ENCODE measurements at regions not wholly inside any gene's neighbourhood (a gene's known extent, or its start where the extent isn't known, plus 50 kb on each side); places are given as distances from the start of the nearest gene placed in this dataset.
"Not testable (repeated sequence)": the region's sequence is repeated elsewhere in the genome, so short reads cannot be mapped to it uniquely, and the experiment has no call there.

DNA sequence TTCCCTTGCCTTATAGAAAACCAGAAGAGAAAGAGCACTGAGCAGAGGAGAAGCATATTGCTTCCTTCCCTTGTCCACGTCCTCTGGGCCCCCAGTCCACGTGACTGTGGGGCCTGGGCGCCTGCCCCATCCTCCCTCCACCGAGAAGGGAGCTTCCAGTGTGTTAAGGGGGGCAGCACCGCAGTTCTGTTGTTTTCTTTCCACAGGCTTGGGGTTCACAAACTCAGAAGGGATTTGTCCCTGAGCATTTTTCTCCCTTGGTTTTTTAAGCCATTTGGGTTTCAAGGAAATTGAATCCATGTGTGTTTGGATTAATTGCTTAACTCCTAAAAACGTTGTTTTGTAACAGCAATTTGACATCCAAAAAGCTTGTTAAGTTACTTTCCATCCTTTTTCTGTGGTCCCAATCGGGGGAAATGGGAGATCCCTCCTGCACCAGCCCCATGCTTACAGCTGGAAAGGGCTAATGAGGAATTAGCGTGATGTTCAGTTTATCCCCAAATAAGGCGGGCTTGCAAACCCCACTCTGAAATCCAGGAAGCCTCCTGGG lies 347.5 kb upstream of the TNRC6C start:
- Histone ChIP-seq H3K27ac (ENCODE audit: low read depth) (no peak overlapping the region), H3K4me3 (ENCODE audit: low read depth, low read length) (no peak overlapping the region), H3K36me3 (ENCODE audit: insufficient read depth) (no peaks in the 10 kb centered on the region), H3K4me1 (ENCODE audit: insufficient read depth) (no peaks in the 10 kb centered on the region)
- 43% methylated on average over 9 of the region's 9 CpGs for WGBS
- DNase-seq (ENCODE audit: extremely low spot score): no peak

DNA sequence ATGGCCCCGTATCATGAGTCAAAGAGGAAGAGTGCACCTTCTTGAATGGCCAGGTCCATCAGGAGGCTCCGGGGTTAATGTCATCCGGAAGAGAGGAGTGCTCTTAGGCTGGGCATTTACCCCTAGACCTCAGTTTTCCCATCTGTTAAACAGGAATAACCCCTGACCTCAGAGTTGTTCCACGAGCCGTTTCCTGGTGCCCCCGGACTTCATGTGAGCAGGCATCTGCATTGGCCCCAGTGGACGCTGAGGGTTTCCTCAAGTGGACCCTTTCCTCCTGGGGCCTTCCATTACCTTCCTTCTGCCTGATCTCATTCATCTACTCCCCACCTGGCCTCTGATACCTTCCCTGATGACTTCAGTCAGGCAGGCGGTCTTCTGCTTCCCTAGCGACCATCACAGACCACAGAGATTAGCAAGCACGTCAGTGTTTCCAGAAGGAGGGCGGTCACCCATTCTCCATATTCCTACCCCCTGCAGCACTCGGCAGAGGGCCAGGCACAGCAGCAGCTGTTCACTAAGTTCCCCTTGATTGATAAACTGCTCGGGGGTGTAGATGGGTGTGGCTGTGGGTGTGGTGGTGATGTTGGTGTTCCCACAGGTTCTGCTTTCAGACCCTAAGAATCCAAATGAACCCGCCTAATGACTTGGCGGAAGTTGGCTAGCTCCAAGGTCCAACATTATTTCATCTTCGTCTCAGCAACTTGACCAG lies 346.6 kb upstream of the TNRC6C start:
- Histone ChIP-seq H3K36me3 (ENCODE audit: insufficient read depth) (no peaks in the 10 kb centered on the region), H3K27ac (ENCODE audit: low read depth) (no peak overlapping the region), H3K4me3 (ENCODE audit: low read depth, low read length) (no peak overlapping the region), H3K4me1 (ENCODE audit: insufficient read depth) (no peaks in the 10 kb centered on the region)
- WGBS: 94% methylated on average over 16 of the region's 16 CpGs
- DNase-seq (ENCODE audit: extremely low spot score): no peak

DNA sequence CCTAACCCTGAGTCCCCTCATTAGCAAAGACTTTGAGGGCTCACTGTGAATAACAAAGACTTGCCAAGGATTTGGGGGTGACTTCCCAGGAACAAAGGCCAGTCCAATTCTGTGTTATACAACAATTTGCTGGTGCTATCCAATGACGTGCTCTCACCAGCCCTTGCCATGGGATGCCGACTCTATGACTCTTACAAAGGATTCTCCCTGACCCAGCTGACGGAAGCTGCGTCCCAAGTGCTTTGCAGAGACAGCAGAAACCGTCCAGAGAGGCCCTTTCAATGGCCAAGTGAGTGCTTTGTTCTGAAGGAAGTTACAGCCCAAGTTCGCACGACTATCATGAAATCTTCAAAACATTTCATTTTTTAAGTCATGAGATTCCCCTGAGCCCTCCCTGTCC lies 345.3 kb upstream of the TNRC6C start:
- Histone ChIP-seq H3K4me1 (ENCODE audit: insufficient read depth) (no peaks in the 10 kb centered on the region), H3K4me3 (ENCODE audit: low read depth, low read length) (no peak overlapping the region), H3K27ac (ENCODE audit: low read depth) (no peak overlapping the region), H3K36me3 (ENCODE audit: insufficient read depth) (no peaks in the 10 kb centered on the region)
- 83% methylated on average over 7 of the region's 7 CpGs for WGBS
- no peak for DNase-seq (ENCODE audit: extremely low spot score)

DNA sequence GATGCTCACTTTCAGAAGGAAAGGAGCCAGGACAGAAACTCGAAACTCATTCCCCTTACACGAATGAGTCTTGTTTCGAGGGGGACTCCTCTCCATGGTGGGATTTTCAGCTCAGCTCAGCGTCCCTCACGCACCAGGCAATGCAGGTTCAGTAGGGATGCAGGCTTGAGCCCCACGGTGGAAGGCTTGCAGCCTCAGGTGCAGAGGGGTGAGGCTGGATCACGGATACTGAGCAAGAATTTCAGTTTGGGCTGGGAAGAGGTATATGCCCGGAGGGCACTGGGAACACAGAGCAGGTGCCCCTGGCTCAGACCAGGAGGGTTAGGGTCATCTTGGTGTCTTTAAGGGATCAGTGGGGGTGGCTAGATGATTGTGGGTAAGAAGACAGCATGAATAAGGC lies 344.9 kb upstream of the TNRC6C start:
- 91% methylated on average over 8 of the region's 8 CpGs for WGBS
- no peak for DNase-seq (ENCODE audit: extremely low spot score)
- H3K4me3 ChIP-seq (ENCODE audit: low read depth, low read length): no peak overlapping the region
- no peaks in the 10 kb centered on the region for H3K36me3 ChIP-seq (ENCODE audit: insufficient read depth)
- H3K27ac ChIP-seq (ENCODE audit: low read depth): no peak overlapping the region
- H3K4me1 ChIP-seq (ENCODE audit: insufficient read depth): no peaks in the 10 kb centered on the region

DNA sequence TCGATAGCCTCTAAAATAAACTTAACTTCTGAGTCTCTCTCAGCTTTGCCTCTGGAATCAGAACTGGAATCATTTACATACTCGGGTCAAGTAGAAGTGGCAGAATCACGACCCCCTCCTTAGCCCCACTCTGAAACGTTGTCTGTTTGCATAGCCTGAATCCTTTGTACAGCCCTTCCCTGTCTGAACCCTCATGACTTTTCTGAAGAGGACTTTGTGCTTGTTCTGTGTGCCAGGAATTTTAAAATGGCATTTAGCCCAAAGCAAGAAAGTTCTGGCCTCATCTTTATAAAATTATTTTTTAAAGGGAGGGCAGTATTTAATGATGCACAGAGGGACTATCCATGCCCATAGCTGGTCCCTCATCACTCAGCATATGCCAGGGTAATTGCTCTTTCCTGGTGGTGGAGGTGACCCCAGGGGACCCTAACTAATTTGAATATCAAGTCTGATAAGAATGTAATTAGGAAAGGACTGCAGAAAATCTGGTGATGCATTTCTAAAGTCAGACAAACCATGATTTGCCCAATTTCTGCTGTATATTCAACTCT lies 342.7 kb upstream of the TNRC6C start:
- no peak for DNase-seq (ENCODE audit: extremely low spot score)
- 14% methylated on average over 4 of the region's 4 CpGs for WGBS
- H3K4me1 ChIP-seq (ENCODE audit: insufficient read depth): no peaks in the 10 kb centered on the region
- no peak overlapping the region for H3K27ac ChIP-seq (ENCODE audit: low read depth)
- no peaks in the 10 kb centered on the region for H3K36me3 ChIP-seq (ENCODE audit: insufficient read depth)
- H3K4me3 ChIP-seq (ENCODE audit: low read depth, low read length): no peak overlapping the region

DNA sequence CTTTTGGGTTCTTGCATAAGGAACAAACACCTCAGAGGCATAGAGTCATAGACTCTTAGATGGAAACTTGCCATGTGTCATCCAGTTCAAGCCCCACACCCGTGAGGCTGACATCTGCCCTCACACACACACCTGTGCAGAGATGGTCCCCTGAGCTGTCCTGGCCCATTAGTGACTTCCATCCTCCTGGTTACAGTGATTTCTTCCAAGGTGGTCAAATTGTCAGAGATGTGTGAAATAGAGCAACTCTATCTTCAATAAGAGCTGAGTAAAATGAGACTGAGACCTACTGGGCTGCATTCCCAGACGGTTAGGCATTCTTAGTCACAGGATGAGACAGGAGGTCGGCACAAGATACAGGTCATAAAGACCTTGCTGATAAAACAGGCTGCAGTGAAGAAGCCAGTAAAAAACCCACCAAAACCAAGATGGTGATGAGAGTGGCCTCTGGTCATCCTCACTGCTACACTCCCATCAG lies 342.2 kb upstream of the TNRC6C start:
- no peak for DNase-seq (ENCODE audit: extremely low spot score)
- no peak overlapping the region for H3K27ac ChIP-seq (ENCODE audit: low read depth)
- H3K4me1 ChIP-seq (ENCODE audit: insufficient read depth): no peaks in the 10 kb centered on the region
- no peak overlapping the region for H3K4me3 ChIP-seq (ENCODE audit: low read depth, low read length)
- H3K36me3 ChIP-seq (ENCODE audit: insufficient read depth): no peaks in the 10 kb centered on the region
- WGBS: 35% methylated on average over 3 of the region's 3 CpGs

DNA sequence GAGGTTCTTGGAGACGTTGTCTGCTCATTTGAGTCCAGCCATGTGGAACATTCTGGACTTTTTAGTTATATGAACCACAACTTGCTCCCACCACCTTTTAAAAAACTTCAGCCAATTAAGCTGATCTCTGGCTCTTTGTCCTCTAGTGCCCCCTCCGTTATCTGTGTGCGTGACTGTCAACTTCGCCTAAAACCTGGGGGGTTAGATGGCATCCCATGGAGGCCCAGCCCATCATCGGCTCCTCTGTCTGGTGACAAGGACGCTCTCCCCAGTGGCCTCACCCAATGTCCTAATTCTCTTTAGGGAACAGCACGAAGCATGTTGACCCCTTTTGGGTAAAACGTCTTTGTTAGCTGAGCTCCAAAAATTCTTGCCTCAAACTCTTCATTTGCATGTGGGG lies 341.0 kb upstream of the TNRC6C start:
- DNase-seq (ENCODE audit: extremely low spot score): no peak
- H3K4me3 ChIP-seq (ENCODE audit: low read depth, low read length): no peak overlapping the region
- H3K27ac ChIP-seq (ENCODE audit: low read depth): no peak overlapping the region
- WGBS: 93% methylated on average over 8 of the region's 8 CpGs
- H3K4me1 ChIP-seq (ENCODE audit: insufficient read depth): no peaks in the 10 kb centered on the region
- H3K36me3 ChIP-seq (ENCODE audit: insufficient read depth): no peaks in the 10 kb centered on the region

DNA sequence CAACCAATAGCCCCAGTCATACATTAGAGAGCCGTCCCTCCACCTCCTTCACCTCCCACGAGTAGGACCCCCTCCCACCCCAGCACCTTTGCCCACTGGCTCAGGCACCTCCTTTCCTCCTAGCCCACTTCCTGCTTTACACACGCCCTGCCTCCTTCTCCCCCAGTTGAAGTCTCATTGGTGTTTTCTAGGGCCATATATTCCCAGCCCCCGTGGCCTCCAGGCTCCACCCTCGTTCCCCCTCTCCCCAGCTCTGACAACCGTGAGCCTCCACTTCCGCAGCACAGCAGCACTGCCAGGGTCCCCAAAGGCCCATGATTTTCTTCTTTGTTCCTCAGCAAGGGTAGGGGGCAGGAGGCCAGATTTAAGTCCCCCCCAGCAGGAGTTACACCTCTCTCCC lies 340.3 kb upstream of the TNRC6C start:
- Histone ChIP-seq H3K4me3 (ENCODE audit: low read depth, low read length) (no peak overlapping the region), H3K27ac (ENCODE audit: low read depth) (no peak overlapping the region), H3K4me1 (ENCODE audit: insufficient read depth) (no peaks in the 10 kb centered on the region), H3K36me3 (ENCODE audit: insufficient read depth) (no peaks in the 10 kb centered on the region)
- DNase-seq (ENCODE audit: extremely low spot score): no peak
- 77% methylated on average over 7 of the region's 7 CpGs for WGBS

DNA sequence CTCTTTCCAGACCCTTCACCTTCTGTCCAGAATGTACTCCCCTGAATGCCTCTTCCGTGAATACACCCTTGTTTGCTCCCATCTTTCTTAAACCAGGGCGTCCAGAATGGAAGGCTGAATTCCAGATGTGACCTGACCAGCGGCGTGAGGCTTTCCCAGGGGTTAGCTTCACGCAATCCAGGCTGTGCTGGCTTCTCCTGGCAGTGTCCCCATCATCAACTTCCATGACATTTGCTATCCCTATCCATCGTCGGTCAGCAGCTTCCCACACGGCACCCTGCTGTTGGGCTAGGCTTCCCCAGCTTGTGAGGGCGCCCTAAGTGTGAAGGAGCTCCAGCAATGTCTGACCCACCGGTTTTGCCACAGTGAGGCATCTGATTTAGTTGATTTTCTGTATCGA lies 339.8 kb upstream of the TNRC6C start:
- DNase-seq (ENCODE audit: extremely low spot score): no peak
- no peaks in the 10 kb centered on the region for H3K4me1 ChIP-seq (ENCODE audit: insufficient read depth)
- WGBS: 95% methylated on average over 11 of the region's 11 CpGs
- no peaks in the 10 kb centered on the region for H3K36me3 ChIP-seq (ENCODE audit: insufficient read depth)
- H3K27ac ChIP-seq (ENCODE audit: low read depth): no peak overlapping the region
- H3K4me3 ChIP-seq (ENCODE audit: low read depth, low read length): no peak overlapping the region

DNA sequence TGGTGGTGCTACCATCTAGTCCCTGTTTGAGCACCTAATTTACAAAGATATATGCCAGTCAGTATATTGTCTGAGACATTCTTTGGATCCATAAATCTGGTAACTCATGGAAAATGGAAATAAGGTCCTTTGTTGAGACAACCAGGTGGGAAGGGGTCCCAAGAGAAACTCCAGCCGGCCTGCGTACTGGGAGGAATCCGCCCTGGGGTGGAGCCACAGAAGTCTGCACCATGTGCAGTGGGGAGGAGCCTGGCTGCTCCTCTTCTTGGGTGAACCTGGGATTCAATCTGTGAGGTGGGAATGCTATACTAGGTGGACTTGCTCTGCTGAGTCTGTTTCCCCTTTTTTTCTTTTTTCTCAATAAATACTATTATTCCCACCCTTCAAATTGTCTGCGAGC lies 339.2 kb upstream of the TNRC6C start:
- no peak for DNase-seq (ENCODE audit: extremely low spot score)

DNA sequence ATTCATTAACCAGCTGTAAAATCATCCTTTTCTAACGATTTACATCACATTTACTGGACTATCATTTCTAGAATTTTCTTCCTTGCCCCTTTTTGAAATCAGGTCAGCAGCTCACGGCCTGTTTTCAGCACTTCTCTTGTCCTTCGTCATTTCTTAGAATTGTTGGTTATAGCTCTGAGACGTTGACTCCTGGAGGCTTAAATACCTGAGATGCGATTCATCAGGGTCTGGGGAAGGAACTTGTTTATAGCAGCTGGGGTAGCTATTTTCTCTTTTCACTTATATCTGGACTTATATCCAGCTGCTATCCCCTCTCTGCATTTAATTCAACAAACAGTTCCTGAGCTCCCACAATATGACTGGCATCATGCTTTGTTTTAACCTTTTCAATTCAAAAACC lies 338.7 kb upstream of the TNRC6C start:
- H3K27ac ChIP-seq (ENCODE audit: low read depth): no peak overlapping the region
- WGBS: 63% methylated on average over 5 of the region's 5 CpGs
- no peaks in the 10 kb centered on the region for H3K4me1 ChIP-seq (ENCODE audit: insufficient read depth)

More for the DNA sequence above, 339.2 kb upstream of the TNRC6C start:
- H3K36me3 ChIP-seq (ENCODE audit: insufficient read depth): no peaks in the 10 kb centered on the region
- H3K27ac ChIP-seq (ENCODE audit: low read depth): no peak overlapping the region
- no peaks in the 10 kb centered on the region for H3K4me1 ChIP-seq (ENCODE audit: insufficient read depth)
- H3K4me3 ChIP-seq (ENCODE audit: low read depth, low read length): no peak overlapping the region
- WGBS: 91% methylated on average over 4 of the region's 4 CpGs

DNA sequence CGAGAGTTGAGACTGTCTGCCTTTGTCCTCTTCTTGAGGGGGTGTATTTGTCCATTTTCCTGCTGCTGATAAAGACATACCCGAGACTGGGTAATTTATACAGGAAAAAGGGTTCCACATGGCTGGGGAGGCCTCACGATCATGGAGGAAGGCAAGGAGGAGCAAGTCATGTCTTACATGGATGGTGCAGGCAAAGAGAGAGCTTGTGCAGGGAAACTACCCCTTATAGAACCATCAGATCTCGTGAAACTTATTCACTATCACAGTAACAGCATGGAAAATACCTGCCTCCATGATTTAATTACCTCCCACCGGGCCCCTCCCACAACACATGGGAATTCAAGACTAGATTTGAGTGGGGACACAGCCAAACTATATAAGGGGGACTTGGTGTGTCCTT lies 338.2 kb upstream of the TNRC6C start:
- no peaks in the 10 kb centered on the region for H3K36me3 ChIP-seq (ENCODE audit: insufficient read depth)
- 85% methylated on average over 5 of the region's 5 CpGs for WGBS
- H3K4me3 ChIP-seq (ENCODE audit: low read depth, low read length): no peak overlapping the region
- no peak overlapping the region for H3K27ac ChIP-seq (ENCODE audit: low read depth)
- no peak for DNase-seq (ENCODE audit: extremely low spot score)
- H3K4me1 ChIP-seq (ENCODE audit: insufficient read depth): no peaks in the 10 kb centered on the region

More for the DNA sequence above, 338.7 kb upstream of the TNRC6C start:
- no peak for DNase-seq (ENCODE audit: extremely low spot score)
- no peaks in the 10 kb centered on the region for H3K36me3 ChIP-seq (ENCODE audit: insufficient read depth)
- H3K4me3 ChIP-seq (ENCODE audit: low read depth, low read length): no peak overlapping the region

DNA sequence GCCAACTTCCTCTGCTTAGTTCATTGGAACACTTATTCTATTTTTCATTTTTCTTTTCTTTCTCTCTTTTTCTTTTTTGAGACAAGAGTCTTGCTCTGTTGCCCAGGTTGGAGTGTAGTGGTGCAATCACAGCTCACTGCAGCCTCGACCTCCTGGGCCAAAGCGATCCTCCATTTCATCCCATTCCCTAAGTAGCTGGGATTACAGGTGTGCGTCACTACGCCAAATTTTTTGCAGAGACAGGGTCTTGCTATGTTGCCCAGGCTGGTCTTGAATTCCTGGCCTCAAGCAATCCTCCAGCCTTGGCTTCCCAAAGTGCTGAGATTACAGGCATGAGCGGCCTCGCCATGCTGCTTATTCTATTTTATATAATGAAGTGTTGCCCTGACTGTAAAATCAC lies 336.4 kb upstream of the TNRC6C start:
- WGBS: 95% methylated on average over 6 of the region's 6 CpGs
- not testable (repeated sequence) for H3K4me1 ChIP-seq (ENCODE audit: insufficient read depth); DNase-seq (ENCODE audit: extremely low spot score); H3K4me3 ChIP-seq (ENCODE audit: low read depth, low read length); H3K36me3 ChIP-seq (ENCODE audit: insufficient read depth); H3K27ac ChIP-seq (ENCODE audit: low read depth)

DNA sequence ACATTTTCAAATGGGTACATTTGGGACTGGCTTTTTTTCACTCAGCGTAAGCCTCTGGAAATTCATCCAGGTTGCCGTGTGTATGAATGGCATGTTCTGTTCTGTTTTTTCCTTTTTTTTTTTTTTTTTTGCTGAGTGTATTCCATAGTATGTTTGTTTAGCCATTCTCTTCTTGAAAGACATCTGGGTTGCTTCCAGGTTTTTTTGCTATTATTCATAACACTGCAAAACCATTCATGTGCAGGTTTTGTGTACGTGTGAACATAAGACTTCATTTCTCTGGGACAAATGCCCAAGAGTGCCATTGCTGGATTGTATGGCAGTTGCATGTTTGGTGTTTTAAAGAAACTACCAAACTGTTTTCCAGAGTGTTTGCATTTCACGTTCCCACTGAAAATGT lies 335.9 kb upstream of the TNRC6C start:
- H3K4me3 ChIP-seq (ENCODE audit: low read depth, low read length): no peak overlapping the region
- H3K27ac ChIP-seq (ENCODE audit: low read depth): no peak overlapping the region
- 82% methylated on average over 4 of the region's 4 CpGs for WGBS
- no peak for DNase-seq (ENCODE audit: extremely low spot score)
- no peaks in the 10 kb centered on the region for H3K4me1 ChIP-seq (ENCODE audit: insufficient read depth)
- no peaks in the 10 kb centered on the region for H3K36me3 ChIP-seq (ENCODE audit: insufficient read depth)
